ENCODE measurements at regions not wholly inside any gene's neighbourhood (a gene's known extent, or its start where the extent isn't known, plus 50 kb on each side); places are given as distances from the start of the nearest gene placed in this dataset.

GRCh38 chr10:33042565-33042964 lies 84.5 kb upstream of the ITGB1 start:
- H3K36me3 ChIP-seq (ENCODE audit: control insufficient read depth in 2 of 2, extremely low read depth in 1 of 2, insufficient read depth in 2 of 2, low read length in 2 of 2) = no peaks in the 10 kb centered on the region
- ChIA-PET CTCF (interaction anchor here (1.1 to 1.8 kb wide), 2 partner anchors 10 to 113 kb away, joined by 3 to 9 read pairs; no protein-coding TSS in a partner anchor), POLR2A (no interaction called here)
- no peaks in the 10 kb centered on the region for H3K27me3 ChIP-seq (ENCODE audit: control insufficient read depth in 2 of 2, insufficient read depth in 2 of 2, low read length in 2 of 2)
- no TSS peak for BruUV-seq (replicated peaks)
- no peak overlapping the region for H2AFZ ChIP-seq (ENCODE audit: low read depth, low read length)
- dilution Hi-C loops (cut with MboI; ENCODE audit: extremely low pct_ligation_motif_present, low sequenced_read_pairs) = no loop called here
- no peaks in the 10 kb centered on the region for H3K9me3 ChIP-seq (replicated peaks; ENCODE audit: control insufficient read depth, insufficient read depth, low read length)
- H3K79me2 ChIP-seq (ENCODE audit: control insufficient read depth, insufficient read depth, low read length) = no peaks in the 10 kb centered on the region
- no peak for DNase-seq (ENCODE audit: low read depth, low spot score)
- no peak overlapping the region for H3K27ac ChIP-seq (ENCODE audit: insufficient read depth, low read depth, low read length)
- no peak overlapping the region for H3K4me2 ChIP-seq (ENCODE audit: insufficient read depth, low read length)
- no peak overlapping the region for H3K4me3 ChIP-seq (replicated peaks in 1 of 3; ENCODE audit: insufficient read depth in 1 of 3, low read depth in 1 of 3, low read length in 3 of 3)
- H3K9ac ChIP-seq (replicated peaks; ENCODE audit: extremely low read depth, insufficient read depth, low read length) = no peak overlapping the region
- no peak for FAIRE-seq
- no peaks in the 10 kb centered on the region for H3K4me1 ChIP-seq (ENCODE audit: control insufficient read depth, extremely low read depth, insufficient read depth, low read length)
- no peaks in the 10 kb centered on the region for H3K9me1 ChIP-seq (replicated peaks; ENCODE audit: control insufficient read depth, extremely low read depth, insufficient read depth, low read length)
- TF ChIP-seq MYC (IDR thresholded peaks at IDR 0.05; ENCODE audit: low read depth, low read length) (no peak), POLR2AphosphoS5 (IDR thresholded peaks at IDR 0.05; ENCODE audit: insufficient read depth, low read depth, low read length) (no peak), FOS (IDR thresholded peaks at IDR 0.05; ENCODE audit: borderline replicate concordance, insufficient read depth, low read length) (no peak), MAX (IDR thresholded peaks at IDR 0.05; ENCODE audit: insufficient read depth, insufficient read length) (no peak), GATA2 (IDR thresholded peaks at IDR 0.05; ENCODE audit: insufficient read depth, insufficient read length, low read depth, low read length) (no peak), CTCF (IDR thresholded peaks at IDR 0.05; ENCODE audit: extremely low read depth in 1 of 2, insufficient read depth in 1 of 2, low read depth in 1 of 2, low read length in 2 of 2) (no peak), JUN (IDR thresholded peaks at IDR 0.05; ENCODE audit: borderline replicate concordance, insufficient read depth, insufficient read length, low read depth) (no peak), POLR2A (IDR thresholded peaks at IDR 0.05; ENCODE audit: low read depth, low read length) (no peak), EZH2 (IDR thresholded peaks at IDR 0.05; ENCODE audit: borderline replicate concordance, low read depth, low read length, severe bottlenecking) (no peak)
- intact Hi-C loops (cut with micrococcal nuclease) = no loop called here
- H4K20me1 ChIP-seq (replicated peaks; ENCODE audit: control insufficient read depth, extremely low read depth, insufficient read depth, low read length) = no peaks in the 10 kb centered on the region

Measured in endothelial cell of umbilical vein (primary cell).